Activated CD4-positive, alpha-beta T cell treated with anti-CD3 and anti-CD28 coated beads, Interleukin-2, amount 10 ng/mL, durations not matched to agents 7 days and 5 days (primary cell): ENCODE measurements at regions not wholly inside any gene's neighbourhood (a gene's known extent, or its start where the extent isn't known, plus 50 kb on each side); places are given as distances from the start of the nearest gene placed in this dataset.
A peak's percentile ranks its signal among the peaks of the same experiment; 100 is the strongest.
"Not testable (repeated sequence)": the region's sequence is repeated elsewhere in the genome, so short reads cannot be mapped to it uniquely, and the experiment has no call there.

ENCODE experiments used
- CTCF ChIA-PET: fragments of 350-600 bp; sonication (Branson Sonifier 250); formaldehyde crosslinking; loops from one replicate; lab custom pipeline; 2021; ENCODE audit warnings: antibody characterized with exemption; lab: Charles Lee
- POLR2A ChIA-PET: fragments of 350-600 bp; sonication (Branson Sonifier 250); formaldehyde crosslinking; loops from one replicate; lab custom pipeline; 2021; ENCODE audit warnings: antibody characterized with exemption; lab: Charles Lee
- DNase-seq: peaks from one replicate; pipeline ENCODE4 v3.0.0-alpha.2; 2020
- H3K27ac Mint-ChIP-seq: one replicate; pipeline ENCODE4 v1.8.0; 2021; ENCODE audit warnings: mild to moderate bottlenecking, moderate library complexity, mixed read lengths
- H3K27me3 Mint-ChIP-seq: one replicate; pipeline ENCODE4 v1.8.0; 2021; ENCODE audit warnings: mixed read lengths
- H3K36me3 Mint-ChIP-seq: one replicate; pipeline ENCODE4 v1.8.0; 2021; ENCODE audit warnings: low read depth, mixed read lengths
- H3K4me1 Mint-ChIP-seq: one replicate; pipeline ENCODE4 v1.8.0; 2021; ENCODE audit warnings: mixed read lengths
- H3K4me3 Mint-ChIP-seq: one replicate; pipeline ENCODE4 v1.8.0; 2021; ENCODE audit warnings: mild to moderate bottlenecking, moderate library complexity, mixed read lengths
- H3K9me3 Mint-ChIP-seq: one replicate; pipeline ENCODE4 v1.8.0; 2021; ENCODE audit warnings: mixed read lengths

GRCh38 chr20:1805161-1805581 is 90.0 kb upstream of the SIRPA start:
- Mint-ChIP-seq H3K4me1 (peaks cover 14% of the 10 kb centered on the region), H3K9me3 (no peaks in the 10 kb centered on the region), H3K27me3 (peaks cover 54% of the 10 kb centered on the region), H3K4me3 (no peak overlapping the region), H3K27ac (no peak overlapping the region), H3K36me3 (no peaks in the 10 kb centered on the region)
- CTCF ChIA-PET, result interaction anchor here (1.0 to 1.3 kb wide), 4 partner anchors 28 to 301 kb away, joined by 3 to 5 read pairs (median 4); no protein-coding TSS in a partner anchor
- DNase-seq, result no peak
- POLR2A ChIA-PET, result no interaction called here

- H3K27ac Mint-ChIP-seq, result no peak overlapping the region
- ChIA-PET CTCF (interaction anchor here (1.0 to 1.3 kb wide), 4 partner anchors 28 to 300 kb away, joined by 3 to 5 read pairs (median 4); no protein-coding TSS in a partner anchor), POLR2A (no interaction called here)
- H3K4me1 Mint-ChIP-seq, result peaks cover 14% of the 10 kb centered on the region
- DNase-seq, result no peak
- peaks cover 57% of the 10 kb centered on the region for H3K27me3 Mint-ChIP-seq
- H3K9me3 Mint-ChIP-seq, result no peaks in the 10 kb centered on the region
- no peaks in the 10 kb centered on the region for H3K36me3 Mint-ChIP-seq
- no peak overlapping the region for H3K4me3 Mint-ChIP-seq
These were observed 90.7 kb upstream of the SIRPA start for GRCh38 chr20:1804554-1804956.

- H3K9me3 Mint-ChIP-seq, result no peaks in the 10 kb centered on the region
- POLR2A ChIA-PET, result no interaction called here
- peaks cover 14% of the 10 kb centered on the region for H3K4me1 Mint-ChIP-seq
- no peaks in the 10 kb centered on the region for H3K36me3 Mint-ChIP-seq
- peak overlapping the region; percentile 41 for H3K4me3 Mint-ChIP-seq
- no peak for DNase-seq
- no peak overlapping the region for H3K27ac Mint-ChIP-seq
- CTCF ChIA-PET, result interaction anchor here (1.1 to 1.3 kb wide), 2 partner anchors 27 to 180 kb away, joined by 3 to 5 read pairs; no protein-coding TSS in a partner anchor
- H3K27me3 Mint-ChIP-seq, result peaks cover 61% of the 10 kb centered on the region
These were observed 91.2 kb upstream of the SIRPA start for GRCh38 chr20:1803932-1804501.

- DNase-seq, result peak; percentile 34
These were observed 91.9 kb upstream of the SIRPA start for GRCh38 chr20:1803061-1803931.

GRCh38 chr20:1802385-1803060 is 92.7 kb upstream of the SIRPA start:
- H3K27me3 Mint-ChIP-seq, result peaks cover 70% of the 10 kb centered on the region
- H3K4me1 Mint-ChIP-seq, result peaks cover 14% of the 10 kb centered on the region
- DNase-seq, result peak; percentile 36
- no peaks in the 10 kb centered on the region for H3K9me3 Mint-ChIP-seq
- H3K36me3 Mint-ChIP-seq, result no peaks in the 10 kb centered on the region
- CTCF ChIA-PET, result interaction anchor here (0.7 to 1.0 kb wide), 2 partner anchors 25 to 44 kb away, joined by 3 read pairs; no protein-coding TSS in a partner anchor
- POLR2A ChIA-PET, result no interaction called here
- H3K4me3 Mint-ChIP-seq, result peak overlapping the region; percentile 46
- no peak overlapping the region for H3K27ac Mint-ChIP-seq

More at GRCh38 chr20:1803061-1803931, 91.9 kb upstream of the SIRPA start:
- no peaks in the 10 kb centered on the region for H3K9me3 Mint-ChIP-seq
- no peaks in the 10 kb centered on the region for H3K36me3 Mint-ChIP-seq
- ChIA-PET POLR2A (no interaction called here), CTCF (interaction anchor here (0.7 kb wide), 1 partner anchor 43 kb away, joined by 3 read pairs; no protein-coding TSS in a partner anchor)
- no peak overlapping the region for H3K27ac Mint-ChIP-seq
- H3K4me3 Mint-ChIP-seq, result peak overlapping the region; percentile 46
- peaks cover 67% of the 10 kb centered on the region for H3K27me3 Mint-ChIP-seq
- H3K4me1 Mint-ChIP-seq, result peaks cover 14% of the 10 kb centered on the region

GRCh38 chr20:1801929-1802306 is 93.3 kb upstream of the SIRPA start:
- Mint-ChIP-seq H3K9me3 (no peaks in the 10 kb centered on the region), H3K4me3 (no peak overlapping the region), H3K27ac (no peak overlapping the region), H3K36me3 (no peaks in the 10 kb centered on the region), H3K4me1 (peaks cover 14% of the 10 kb centered on the region), H3K27me3 (peaks cover 73% of the 10 kb centered on the region)
- ChIA-PET POLR2A (no interaction called here), CTCF (interaction anchor here (1.0 kb wide), 1 partner anchor 25 kb away, joined by 3 read pairs; no protein-coding TSS in a partner anchor)
- no peak for DNase-seq

- Mint-ChIP-seq H3K27me3 (peaks cover 73% of the 10 kb centered on the region), H3K4me1 (peaks cover 14% of the 10 kb centered on the region), H3K36me3 (no peaks in the 10 kb centered on the region), H3K4me3 (no peak overlapping the region), H3K9me3 (no peaks in the 10 kb centered on the region), H3K27ac (no peak overlapping the region)
- POLR2A ChIA-PET, result interaction anchor here (0.6 kb wide), 1 partner anchor 10 kb away, joined by 3 read pairs; no protein-coding TSS in a partner anchor
- DNase-seq, result no peak
- CTCF ChIA-PET, result interaction anchor here (1.0 kb wide), 1 partner anchor 24 kb away, joined by 3 read pairs; no protein-coding TSS in a partner anchor
These were observed 93.8 kb upstream of the SIRPA start for GRCh38 chr20:1801225-1801928.

GRCh38 chr20:1800777-1801176 is 94.4 kb upstream of the SIRPA start:
- no peak for DNase-seq
- Mint-ChIP-seq H3K4me1 (peaks cover 14% of the 10 kb centered on the region), H3K4me3 (no peak overlapping the region), H3K27me3 (peaks cover 69% of the 10 kb centered on the region), H3K36me3 (no peaks in the 10 kb centered on the region), H3K27ac (no peak overlapping the region), H3K9me3 (no peaks in the 10 kb centered on the region)
- ChIA-PET CTCF (no interaction called here), POLR2A (interaction anchor here (0.6 kb wide), 1 partner anchor 11 kb away, joined by 3 read pairs; no protein-coding TSS in a partner anchor)

- CTCF ChIA-PET, result no interaction called here
- no peak for DNase-seq
- no peak overlapping the region for H3K4me3 Mint-ChIP-seq
- H3K27me3 Mint-ChIP-seq, result peaks cover 65% of the 10 kb centered on the region
- peaks cover 14% of the 10 kb centered on the region for H3K4me1 Mint-ChIP-seq
- POLR2A ChIA-PET, result no interaction called here
- no peaks in the 10 kb centered on the region for H3K36me3 Mint-ChIP-seq
- no peaks in the 10 kb centered on the region for H3K9me3 Mint-ChIP-seq
- H3K27ac Mint-ChIP-seq, result no peak overlapping the region
These were observed 95.0 kb upstream of the SIRPA start for GRCh38 chr20:1800180-1800579.

GRCh38 chr20:1799746-1800145 is 95.5 kb upstream of the SIRPA start:
- H3K27me3 Mint-ChIP-seq, result peaks cover 61% of the 10 kb centered on the region
- H3K36me3 Mint-ChIP-seq, H3K9me3 Mint-ChIP-seq, H3K4me3 Mint-ChIP-seq, POLR2A ChIA-PET, DNase-seq, CTCF ChIA-PET, H3K27ac Mint-ChIP-seq: not testable (repeated sequence)
- peaks cover 14% of the 10 kb centered on the region for H3K4me1 Mint-ChIP-seq

GRCh38 chr20:1798982-1799381 is 96.2 kb upstream of the SIRPA start:
- H3K36me3 Mint-ChIP-seq, result no peaks in the 10 kb centered on the region
- no peak for DNase-seq
- no peak overlapping the region for H3K4me3 Mint-ChIP-seq
- CTCF ChIA-PET, result interaction anchor here (1.4 kb wide), 1 partner anchor 21 kb away, joined by 3 read pairs; no protein-coding TSS in a partner anchor
- no peak overlapping the region for H3K27ac Mint-ChIP-seq
- H3K4me1 Mint-ChIP-seq, result peaks cover 12% of the 10 kb centered on the region
- H3K27me3 Mint-ChIP-seq, result peaks cover 56% of the 10 kb centered on the region
- H3K9me3 Mint-ChIP-seq, result no peaks in the 10 kb centered on the region
- POLR2A ChIA-PET, result no interaction called here

- Mint-ChIP-seq H3K4me3 (no peak overlapping the region), H3K27ac (no peak overlapping the region), H3K9me3 (no peaks in the 10 kb centered on the region), H3K36me3 (no peaks in the 10 kb centered on the region), H3K27me3 (peaks cover 43% of the 10 kb centered on the region), H3K4me1 (no peaks in the 10 kb centered on the region)
- no peak for DNase-seq
- ChIA-PET CTCF (interaction anchor here (0.6 kb wide), 2 partner anchors 21 to 291 kb away, joined by 3 read pairs; no protein-coding TSS in a partner anchor), POLR2A (no interaction called here)
These were observed 101.4 kb upstream of the SIRPA start for GRCh38 chr20:1793821-1794220.
